NT2/D1 (cell line): ENCODE measurements at regions not wholly inside any gene's neighbourhood (a gene's known extent, or its start where the extent isn't known, plus 50 kb on each side); places are given as distances from the start of the nearest gene placed in this dataset.
"Not testable (repeated sequence)": the region's sequence is repeated elsewhere in the genome, so short reads cannot be mapped to it uniquely, and the experiment has no call there.

Source experiments
- DNase-seq: peaks from one replicate; pipeline ENCODE4 v3.0.0-alpha.2; 2011; ENCODE audit warnings: low read depth, low spot score
- H3K27me3 ChIP-seq: 2 replicates; pipeline ENCODE4 v1.6.0; 2011; ENCODE audit warnings: mild to moderate bottlenecking; ENCODE audit not compliant: insufficient read length, insufficient read depth
- H3K36me3 ChIP-seq: 2 replicates; pipeline ENCODE4 v1.6.1; 2011; ENCODE audit warnings: mild to moderate bottlenecking, low read length, mixed read lengths; ENCODE audit not compliant: insufficient read depth, insufficient read length
- H3K4me1 ChIP-seq: 2 replicates; pipeline ENCODE4 v1.5.1; 2011; ENCODE audit not compliant: insufficient read depth, insufficient read length
- H3K4me3 ChIP-seq: 2 replicates; pipeline ENCODE4 v1.5.1; 2011; ENCODE audit warnings: low read depth; ENCODE audit not compliant: insufficient read length
- H3K9ac ChIP-seq: 2 replicates; pipeline ENCODE4 v1.6.0; 2011; ENCODE audit warnings: low read depth; ENCODE audit not compliant: insufficient read length
- H3K9me3 ChIP-seq: 2 replicates; pipeline ENCODE4 v1.5.1; 2011; ENCODE audit warnings: mild to moderate bottlenecking, low read length; ENCODE audit not compliant: insufficient read depth
- SUZ12 ChIP-seq: IDR thresholded peaks from 2 replicates; pipeline ENCODE4 v1.6.1; 2011; ENCODE audit not compliant: insufficient read length, insufficient read depth; ENCODE audit errors: extremely low read depth
- YY1 ChIP-seq: IDR thresholded peaks from 2 replicates; pipeline ENCODE4 v1.6.1; 2011; ENCODE audit not compliant: insufficient read length, insufficient read depth
- ZNF274 ChIP-seq: IDR thresholded peaks from 2 replicates; pipeline ENCODE4 v1.6.1; 2011; ENCODE audit warnings: mild to moderate bottlenecking, low read depth, low read length

DNA sequence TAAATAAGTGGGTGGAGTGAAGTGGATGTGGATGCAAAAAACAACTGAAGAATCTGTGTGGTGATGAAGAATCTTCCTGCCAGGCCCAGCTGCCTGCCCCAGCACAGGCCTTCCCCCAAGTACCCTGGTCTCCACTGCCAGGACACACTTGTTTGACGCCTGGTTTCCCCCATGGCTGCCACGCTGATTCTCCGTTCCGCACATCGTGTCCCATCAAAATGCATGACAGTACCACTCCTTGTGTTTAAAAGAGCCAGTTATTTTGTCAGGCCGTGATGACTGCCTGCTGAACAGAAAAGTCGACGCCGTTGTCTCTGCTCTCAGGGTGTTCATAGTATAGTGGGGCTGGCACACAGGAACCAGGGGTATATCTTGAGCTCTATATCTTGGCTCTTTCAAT, 50.3 kb upstream of the KYNU start:
- DNase-seq = no peak
- no peak for TF ChIP-seq SUZ12
- TF ChIP-seq ZNF274 = no peak
- no peak for TF ChIP-seq YY1
- Histone ChIP-seq H3K27me3 (no peaks in the 10 kb centered on the region), H3K9me3 (no peaks in the 10 kb centered on the region), H3K4me1 (no peaks in the 10 kb centered on the region), H3K4me3 (no peak overlapping the region), H3K36me3 (no peaks in the 10 kb centered on the region), H3K9ac (no peak overlapping the region)

DNA sequence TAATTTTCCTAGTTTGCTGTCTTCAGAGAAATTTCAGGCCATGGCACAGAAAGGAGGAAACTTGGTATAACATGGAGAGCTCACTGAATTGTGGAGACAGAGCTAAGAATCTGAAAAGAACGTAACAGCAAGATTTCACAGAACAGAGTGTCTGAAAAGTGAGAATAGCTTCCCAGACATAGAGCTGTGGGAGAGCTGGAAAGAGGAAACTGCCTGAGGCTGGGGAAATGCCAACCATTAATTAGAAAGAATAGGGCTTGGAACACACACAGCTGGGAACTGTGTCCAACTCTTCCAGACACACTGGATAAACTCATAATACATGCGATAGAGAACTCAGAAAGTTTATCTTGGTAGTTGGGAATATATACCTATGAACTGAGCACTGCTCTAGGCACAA, 51.6 kb upstream of the KYNU start:
- Histone ChIP-seq H3K36me3 (no peaks in the 10 kb centered on the region), H3K9ac (no peak overlapping the region), H3K27me3 (no peaks in the 10 kb centered on the region), H3K9me3 (no peaks in the 10 kb centered on the region), H3K4me3 (no peak overlapping the region), H3K4me1 (no peaks in the 10 kb centered on the region)
- TF ChIP-seq SUZ12 (no peak), ZNF274 (no peak), YY1 (no peak)
- DNase-seq = no peak

DNA sequence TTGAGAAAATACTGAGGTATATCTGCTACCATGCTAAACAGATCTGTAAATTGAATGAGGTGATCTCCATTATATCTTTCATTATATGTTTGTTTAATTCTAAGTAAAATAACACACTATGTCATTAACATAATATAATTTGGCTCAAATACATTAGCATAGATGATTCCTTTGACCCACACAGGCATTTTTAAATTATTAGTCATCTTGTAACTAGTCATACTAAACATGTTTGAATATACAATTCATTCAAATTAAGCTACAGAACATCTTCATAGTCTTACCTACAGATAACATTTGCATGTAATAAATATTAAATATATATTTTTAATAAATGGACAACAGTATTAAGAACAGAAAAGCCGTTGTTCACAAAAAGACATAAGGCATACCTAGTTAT, 52.7 kb upstream of the KYNU start:
- TF ChIP-seq YY1 (no peak), SUZ12 (no peak), ZNF274 (no peak)
- Histone ChIP-seq H3K4me1 (no peaks in the 10 kb centered on the region), H3K4me3 (no peak overlapping the region), H3K36me3 (no peaks in the 10 kb centered on the region), H3K27me3 (no peaks in the 10 kb centered on the region), H3K9ac (no peak overlapping the region), H3K9me3 (no peaks in the 10 kb centered on the region)
- no peak for DNase-seq

DNA sequence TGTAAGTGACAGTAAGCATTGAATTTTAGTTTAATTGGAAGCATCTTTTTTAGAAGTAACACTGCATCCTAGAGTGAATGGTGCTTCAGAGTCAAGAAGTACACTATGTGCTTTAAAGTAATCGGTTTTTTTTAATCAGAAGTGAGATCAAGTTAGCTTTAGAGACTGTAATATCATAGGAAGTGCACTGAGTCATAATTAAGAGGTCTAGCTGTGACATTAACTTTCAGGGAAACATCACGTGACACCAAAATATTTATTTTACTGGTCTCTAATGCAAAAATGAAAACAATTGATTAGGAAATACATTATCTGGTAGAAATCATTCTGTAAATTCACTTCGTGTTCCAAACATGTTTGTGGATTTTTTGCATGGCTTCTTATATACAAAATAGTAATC, 55.3 kb upstream of the KYNU start:
- Histone ChIP-seq H3K36me3 (no peaks in the 10 kb centered on the region), H3K9ac (no peak overlapping the region), H3K4me3 (no peak overlapping the region), H3K9me3 (no peaks in the 10 kb centered on the region), H3K27me3 (no peaks in the 10 kb centered on the region), H3K4me1 (no peaks in the 10 kb centered on the region)
- DNase-seq = no peak
- TF ChIP-seq ZNF274 = no peak
- no peak for TF ChIP-seq YY1
- no peak for TF ChIP-seq SUZ12

DNA sequence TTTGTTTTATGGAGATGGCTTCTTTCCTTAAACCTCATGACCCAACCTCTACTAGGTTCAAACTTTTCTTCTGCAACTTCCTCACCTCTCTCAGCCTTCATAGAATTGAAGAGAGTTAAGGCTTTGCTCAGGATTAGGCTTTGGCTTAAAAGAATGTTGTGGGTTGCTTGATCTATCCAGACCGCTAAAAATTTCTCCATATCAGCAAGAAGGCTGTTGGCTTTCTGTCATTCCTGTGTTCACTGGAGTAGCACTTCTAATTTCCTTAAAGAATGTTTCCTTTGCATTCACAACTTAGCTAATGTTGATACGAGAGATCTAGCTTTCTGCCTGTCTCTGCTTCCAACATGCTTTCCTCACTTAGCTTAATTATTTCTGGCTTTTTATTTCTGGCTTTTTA, 58.1 kb upstream of the KYNU start:
- no peak overlapping the region for H3K4me3 ChIP-seq
- H3K4me1 ChIP-seq = no peaks in the 10 kb centered on the region
- TF ChIP-seq ZNF274 (no peak), YY1 (no peak), SUZ12 (no peak)

DNA sequence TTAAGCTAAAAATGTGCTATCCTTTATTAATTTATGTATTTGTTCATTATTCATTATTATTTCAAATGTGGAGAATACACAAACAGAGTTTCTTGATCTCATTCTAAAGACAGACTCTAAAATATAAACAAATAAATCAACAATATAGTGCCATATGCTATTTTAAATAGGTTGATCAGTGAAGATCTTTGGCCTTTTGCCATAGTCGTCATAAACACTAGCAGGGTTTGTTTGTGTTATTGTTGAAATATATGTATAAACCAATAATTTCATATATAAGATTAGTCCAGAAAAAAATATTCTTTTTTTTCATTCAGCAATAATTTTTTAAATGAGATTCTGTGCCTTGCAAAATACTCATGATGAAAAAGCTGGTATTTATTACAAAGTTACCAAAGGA, 62.1 kb upstream of the KYNU start:
- H3K9me3 ChIP-seq = no peaks in the 10 kb centered on the region; the same call in 1 of the 2 replicates
- H3K27me3 ChIP-seq = no peaks in the 10 kb centered on the region
- TF ChIP-seq YY1 (no peak), SUZ12 (no peak), ZNF274 (no peak)
- H3K36me3 ChIP-seq = no peaks in the 10 kb centered on the region
- no peak overlapping the region for H3K9ac ChIP-seq
- H3K4me3 ChIP-seq = no peak overlapping the region
- DNase-seq = no peak
- no peaks in the 10 kb centered on the region for H3K4me1 ChIP-seq

More for the DNA sequence above, 58.1 kb upstream of the KYNU start:
- H3K27me3 ChIP-seq = no peaks in the 10 kb centered on the region
- H3K36me3 ChIP-seq = no peaks in the 10 kb centered on the region
- H3K9ac ChIP-seq = no peak overlapping the region
- no peak for DNase-seq
- H3K9me3 ChIP-seq = no peaks in the 10 kb centered on the region

DNA sequence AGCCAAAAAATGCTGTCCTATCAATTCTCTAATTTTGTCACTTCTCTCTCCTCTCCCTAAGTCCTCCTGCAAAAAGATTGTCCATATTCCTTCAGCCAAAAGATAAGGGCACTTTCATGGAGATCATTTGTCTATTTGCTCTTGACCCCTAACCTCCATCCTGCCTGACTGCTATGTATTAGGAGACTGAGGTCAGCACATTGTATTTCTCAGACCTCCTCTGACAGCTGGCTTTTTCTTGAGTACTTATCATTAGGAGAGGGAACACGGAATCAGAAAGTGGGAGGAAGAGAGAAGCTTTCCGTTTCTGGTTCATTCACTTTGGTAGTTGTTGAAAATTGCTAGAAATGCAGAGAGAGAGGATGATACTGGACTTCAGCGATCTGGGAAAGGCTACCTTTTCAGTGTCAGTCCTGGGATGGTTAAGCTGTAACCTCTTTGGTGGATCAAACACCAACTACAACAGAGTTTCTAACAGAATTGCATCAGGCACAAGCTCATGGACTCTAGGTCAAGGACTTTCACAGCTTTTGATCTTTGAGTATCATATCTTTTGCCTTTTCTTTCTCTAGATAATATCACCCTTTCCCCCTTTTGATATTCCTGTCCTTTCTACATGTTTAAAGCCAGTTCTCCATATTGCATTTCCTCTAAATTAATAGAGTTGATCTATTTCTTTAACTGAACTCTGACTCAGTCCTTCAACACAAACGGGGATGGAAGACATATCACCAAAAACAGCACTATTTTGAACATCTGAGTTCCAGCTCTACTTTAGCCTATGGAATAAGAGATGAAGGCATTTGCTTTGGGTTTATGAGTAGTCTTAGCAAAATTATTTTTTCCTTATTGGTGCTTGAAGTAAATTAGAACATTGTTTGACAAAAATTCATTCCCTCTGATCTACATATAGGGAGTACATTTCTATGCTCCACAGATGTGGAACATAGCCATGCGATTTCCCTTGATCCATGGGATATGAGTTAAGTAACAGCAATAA, 63.3 kb upstream of the KYNU start:
- no peaks in the 10 kb centered on the region; the same call in 1 of the 2 replicates for H3K9me3 ChIP-seq
- H3K36me3 ChIP-seq = no peaks in the 10 kb centered on the region
- DNase-seq = no peak
- no peak overlapping the region for H3K4me3 ChIP-seq
- no peak overlapping the region for H3K9ac ChIP-seq
- H3K4me1 ChIP-seq = no peaks in the 10 kb centered on the region
- TF ChIP-seq ZNF274 (no peak), SUZ12 (no peak), YY1 (no peak)
- H3K27me3 ChIP-seq = no peaks in the 10 kb centered on the region

DNA sequence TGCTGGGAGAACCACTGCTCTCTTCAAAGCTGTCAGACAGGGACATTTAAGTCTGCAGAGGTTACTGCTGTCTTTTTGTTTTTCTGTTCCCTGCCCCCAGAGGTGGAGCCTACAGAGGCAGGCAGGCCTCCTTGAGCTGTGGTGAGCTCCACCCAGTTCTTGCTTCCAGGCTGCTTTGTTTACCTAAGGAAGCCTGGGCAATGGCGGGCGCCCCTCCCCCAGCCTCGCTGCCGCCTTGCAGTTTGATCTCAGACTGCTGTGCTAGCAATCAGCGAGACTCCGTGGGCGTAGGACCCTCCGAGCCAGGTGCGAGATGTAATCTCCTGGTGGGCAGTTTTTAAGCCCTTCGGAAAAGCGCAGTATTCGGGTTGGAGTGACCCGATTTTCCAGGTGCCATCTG, 65.8 kb upstream of the KYNU start:
- not testable (repeated sequence) for H3K4me1 ChIP-seq, H3K27me3 ChIP-seq, H3K36me3 ChIP-seq, H3K9me3 ChIP-seq, H3K4me3 ChIP-seq, H3K9ac ChIP-seq, DNase-seq
